ENCODE measurements at regions not wholly inside any gene's neighbourhood (a gene's known extent, or its start where the extent isn't known, plus 50 kb on each side); places are given as distances from the start of the nearest gene placed in this dataset.

- TF ChIP-seq ZNF544 (tag by site-specific recombination; IDR thresholded peaks at IDR 0.05) (no peak), ZNF670 (tag by site-specific recombination; IDR thresholded peaks at IDR 0.05; ENCODE audit: low read depth) (no peak), ZSCAN4 (tag by site-specific recombination; IDR thresholded peaks at IDR 0.05) (no peak), ZFP3 (tag by site-specific recombination; IDR thresholded peaks at IDR 0.05; ENCODE audit: low read depth) (no peak), CTCF (tag by site-specific recombination; IDR thresholded peaks at IDR 0.05) (no peak), ZNF664 (tag by site-specific recombination; IDR thresholded peaks at IDR 0.05) (no peak), ZBTB49 (tag by site-specific recombination; IDR thresholded peaks at IDR 0.05; ENCODE audit: low read depth) (no peak)
- TF ChIP-seq, protein P1, sequence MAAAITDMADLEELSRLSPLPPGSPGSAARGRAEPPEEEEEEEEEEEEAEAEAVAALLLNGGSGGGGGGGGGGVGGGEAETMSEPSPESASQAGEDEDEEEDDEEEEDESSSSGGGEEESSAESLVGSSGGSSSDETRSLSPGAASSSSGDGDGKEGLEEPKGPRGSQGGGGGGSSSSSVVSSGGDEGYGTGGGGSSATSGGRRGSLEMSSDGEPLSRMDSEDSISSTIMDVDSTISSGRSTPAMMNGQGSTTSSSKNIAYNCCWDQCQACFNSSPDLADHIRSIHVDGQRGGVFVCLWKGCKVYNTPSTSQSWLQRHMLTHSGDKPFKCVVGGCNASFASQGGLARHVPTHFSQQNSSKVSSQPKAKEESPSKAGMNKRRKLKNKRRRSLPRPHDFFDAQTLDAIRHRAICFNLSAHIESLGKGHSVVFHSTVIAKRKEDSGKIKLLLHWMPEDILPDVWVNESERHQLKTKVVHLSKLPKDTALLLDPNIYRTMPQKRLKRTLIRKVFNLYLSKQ (tag by site-specific recombination; IDR thresholded peaks at IDR 0.05; ENCODE audit: borderline replicate concordance): no peak
- TF ChIP-seq, protein P2, sequence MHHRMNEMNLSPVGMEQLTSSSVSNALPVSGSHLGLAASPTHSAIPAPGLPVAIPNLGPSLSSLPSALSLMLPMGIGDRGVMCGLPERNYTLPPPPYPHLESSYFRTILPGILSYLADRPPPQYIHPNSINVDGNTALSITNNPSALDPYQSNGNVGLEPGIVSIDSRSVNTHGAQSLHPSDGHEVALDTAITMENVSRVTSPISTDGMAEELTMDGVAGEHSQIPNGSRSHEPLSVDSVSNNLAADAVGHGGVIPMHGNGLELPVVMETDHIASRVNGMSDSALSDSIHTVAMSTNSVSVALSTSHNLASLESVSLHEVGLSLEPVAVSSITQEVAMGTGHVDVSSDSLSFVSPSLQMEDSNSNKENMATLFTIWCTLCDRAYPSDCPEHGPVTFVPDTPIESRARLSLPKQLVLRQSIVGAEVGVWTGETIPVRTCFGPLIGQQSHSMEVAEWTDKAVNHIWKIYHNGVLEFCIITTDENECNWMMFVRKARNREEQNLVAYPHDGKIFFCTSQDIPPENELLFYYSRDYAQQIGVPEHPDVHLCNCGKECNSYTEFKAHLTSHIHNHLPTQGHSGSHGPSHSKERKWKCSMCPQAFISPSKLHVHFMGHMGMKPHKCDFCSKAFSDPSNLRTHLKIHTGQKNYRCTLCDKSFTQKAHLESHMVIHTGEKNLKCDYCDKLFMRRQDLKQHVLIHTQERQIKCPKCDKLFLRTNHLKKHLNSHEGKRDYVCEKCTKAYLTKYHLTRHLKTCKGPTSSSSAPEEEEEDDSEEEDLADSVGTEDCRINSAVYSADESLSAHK (tag by site-specific recombination; IDR thresholded peaks at IDR 0.05): no peak
These were observed 790.7 kb downstream of the C12orf50 start (continued) for GRCh38 chr12:87238466-87238865.

- no peaks in the 10 kb centered on the region for H3K9me3 ChIP-seq (ENCODE audit: control insufficient read depth, insufficient read depth, low read depth, low read length)
- CTCF ChIA-PET: no interaction called here
- TF ChIP-seq ZNF560 (tag by site-specific recombination; IDR thresholded peaks at IDR 0.05; ENCODE audit: borderline replicate concordance) (no peak), ZNF366 (tag by site-specific recombination; conservative IDR thresholded peaks at IDR 0.05) (no peak), ZNF658 (tag by site-specific recombination; IDR thresholded peaks at IDR 0.05) (no peak), ZNF132 (tag by site-specific recombination; IDR thresholded peaks at IDR 0.05; ENCODE audit: borderline replicate concordance) (no peak), ZNF341 (tag by site-specific recombination; IDR thresholded peaks at IDR 0.05; ENCODE audit: low read depth) (no peak), INSM2 (tag by site-specific recombination; IDR thresholded peaks at IDR 0.05) (no peak), ZNF510 (tag by site-specific recombination; IDR thresholded peaks at IDR 0.05; ENCODE audit: insufficient replicate concordance) (no peak)
- TF ChIP-seq, protein P3, sequence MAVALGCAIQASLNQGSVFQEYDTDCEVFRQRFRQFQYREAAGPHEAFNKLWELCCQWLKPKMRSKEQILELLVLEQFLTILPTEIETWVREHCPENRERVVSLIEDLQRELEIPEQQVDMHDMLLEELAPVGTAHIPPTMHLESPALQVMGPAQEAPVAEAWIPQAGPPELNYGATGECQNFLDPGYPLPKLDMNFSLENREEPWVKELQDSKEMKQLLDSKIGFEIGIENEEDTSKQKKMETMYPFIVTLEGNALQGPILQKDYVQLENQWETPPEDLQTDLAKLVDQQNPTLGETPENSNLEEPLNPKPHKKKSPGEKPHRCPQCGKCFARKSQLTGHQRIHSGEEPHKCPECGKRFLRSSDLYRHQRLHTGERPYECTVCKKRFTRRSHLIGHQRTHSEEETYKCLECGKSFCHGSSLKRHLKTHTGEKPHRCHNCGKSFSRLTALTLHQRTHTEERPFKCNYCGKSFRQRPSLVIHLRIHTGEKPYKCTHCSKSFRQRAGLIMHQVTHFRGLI (tag by site-specific recombination; IDR thresholded peaks at IDR 0.05): no peak
- H3K36me3 ChIP-seq (ENCODE audit: control insufficient read depth in 2 of 2, insufficient read depth in 1 of 2, low read length in 2 of 2): no peaks in the 10 kb centered on the region
- H3K4me3 ChIP-seq (ENCODE audit: low read depth, low read length): no peak overlapping the region
- POLR2A ChIA-PET: no interaction called here
- H3K27ac ChIP-seq (ENCODE audit: extremely low read depth, low read depth, low read length): no peak overlapping the region
- H3K4me1 ChIP-seq (ENCODE audit: control insufficient read depth, insufficient read depth, low read length): no peaks in the 10 kb centered on the region
These were observed 794.3 kb downstream of the C12orf50 start for GRCh38 chr12:87234898-87235297.
